ENCODE measurements at regions not wholly inside any gene's neighbourhood (a gene's known extent, or its start where the extent isn't known, plus 50 kb on each side); places are given as distances from the start of the nearest gene placed in this dataset.

DNA sequence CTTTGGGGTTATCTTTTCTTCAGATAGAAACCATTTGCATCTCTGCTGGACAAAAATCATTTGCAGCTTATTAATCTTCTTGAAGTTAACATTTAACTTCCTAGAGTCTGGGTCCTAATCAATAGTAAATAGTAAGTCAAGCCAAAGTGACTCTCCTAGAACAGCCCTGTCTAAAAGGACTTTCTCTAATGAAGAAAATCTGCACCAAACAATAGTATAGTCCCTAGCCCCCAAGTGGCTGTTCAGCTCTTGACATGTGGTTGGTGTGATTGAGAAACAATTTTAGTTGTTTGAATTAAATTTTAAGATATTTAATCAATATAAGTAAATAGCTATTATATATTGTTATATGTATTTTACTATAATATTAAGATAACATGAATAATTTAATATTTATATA is 64.6 kb upstream of the SHB start (continued):
- TF ChIP-seq, protein P1, sequence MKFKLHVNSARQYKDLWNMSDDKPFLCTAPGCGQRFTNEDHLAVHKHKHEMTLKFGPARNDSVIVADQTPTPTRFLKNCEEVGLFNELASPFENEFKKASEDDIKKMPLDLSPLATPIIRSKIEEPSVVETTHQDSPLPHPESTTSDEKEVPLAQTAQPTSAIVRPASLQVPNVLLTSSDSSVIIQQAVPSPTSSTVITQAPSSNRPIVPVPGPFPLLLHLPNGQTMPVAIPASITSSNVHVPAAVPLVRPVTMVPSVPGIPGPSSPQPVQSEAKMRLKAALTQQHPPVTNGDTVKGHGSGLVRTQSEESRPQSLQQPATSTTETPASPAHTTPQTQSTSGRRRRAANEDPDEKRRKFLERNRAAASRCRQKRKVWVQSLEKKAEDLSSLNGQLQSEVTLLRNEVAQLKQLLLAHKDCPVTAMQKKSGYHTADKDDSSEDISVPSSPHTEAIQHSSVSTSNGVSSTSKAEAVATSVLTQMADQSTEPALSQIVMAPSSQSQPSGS (IDR thresholded peaks at IDR 0.05; ENCODE audit: low read length): no peak
- TF ChIP-seq, protein P2, sequence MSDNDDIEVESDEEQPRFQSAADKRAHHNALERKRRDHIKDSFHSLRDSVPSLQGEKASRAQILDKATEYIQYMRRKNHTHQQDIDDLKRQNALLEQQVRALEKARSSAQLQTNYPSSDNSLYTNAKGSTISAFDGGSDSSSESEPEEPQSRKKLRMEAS (IDR thresholded peaks at IDR 0.05): no peak
- TF ChIP-seq TEAD4 (IDR thresholded peaks at IDR 0.05; ENCODE audit: low read depth, low read length): no peak
- TF ChIP-seq POU5F1 (IDR thresholded peaks at IDR 0.05; ENCODE audit: low read depth, low read length): no peak
- no peak for TF ChIP-seq POLR2AphosphoS5 (IDR thresholded peaks at IDR 0.05; ENCODE audit: low read depth, low read length)

Data from H1 (cell line).